ENCODE measurements at regions not wholly inside any gene's neighbourhood (a gene's known extent, or its start where the extent isn't known, plus 50 kb on each side); places are given as distances from the start of the nearest gene placed in this dataset.

DNA sequence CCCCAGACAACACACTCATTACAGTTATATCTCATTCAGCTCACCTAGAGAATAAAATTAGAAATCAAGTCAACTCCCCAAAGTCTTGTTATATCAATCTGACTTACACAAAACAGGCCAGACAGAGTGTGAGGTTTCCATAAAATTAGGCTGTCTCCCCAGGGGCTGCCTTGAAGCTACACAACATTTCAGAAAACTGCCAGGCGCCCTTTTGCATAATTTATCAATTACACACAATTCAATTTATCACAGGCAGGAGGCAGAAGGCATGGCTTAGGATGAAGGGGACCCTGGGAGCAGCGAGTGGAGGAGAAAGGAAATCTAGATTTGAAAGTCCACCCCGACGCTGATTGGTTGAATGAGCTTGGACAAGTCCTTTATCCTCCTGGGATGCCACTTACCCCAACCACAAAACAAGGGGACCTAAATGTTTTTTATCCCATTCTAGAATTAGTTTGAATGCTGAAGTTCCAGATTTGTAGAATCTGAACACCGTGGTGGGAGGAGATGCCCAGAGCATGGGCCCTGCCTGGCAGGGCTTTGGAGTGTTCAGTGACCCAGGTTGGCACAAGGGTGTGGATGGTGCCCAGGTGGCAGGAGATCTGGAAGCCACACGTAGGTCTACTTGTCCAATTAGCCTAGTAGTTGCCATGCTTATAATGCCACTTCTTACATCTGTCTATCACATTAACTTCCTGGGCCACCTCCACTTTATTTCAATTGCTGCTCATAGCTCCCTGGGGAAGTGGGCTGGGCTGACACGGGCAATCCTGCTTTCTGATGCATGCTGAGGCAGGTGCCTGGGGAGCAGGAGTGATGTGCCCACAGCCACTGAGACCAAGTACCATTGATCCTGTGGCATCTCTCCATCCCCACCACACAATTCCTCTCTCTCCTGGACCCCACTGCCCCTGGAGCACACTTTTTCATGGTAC, 119.8 kb upstream of the TLE3 start:
- TF ChIP-seq EP300 (IDR thresholded peaks at IDR 0.05; ENCODE audit: borderline replicate concordance) (no peak), EGR1 (IDR thresholded peaks at IDR 0.05) (no peak), CEBPB (IDR thresholded peaks at IDR 0.05) (no peak), TAF1 (IDR thresholded peaks at IDR 0.05; ENCODE audit: low read depth) (no peak), TCF12 (IDR thresholded peaks at IDR 0.05; ENCODE audit: low read depth) (no peak), CREB1 (IDR thresholded peaks at IDR 0.05; ENCODE audit: low read depth) (no peak), RAD21 (IDR thresholded peaks at IDR 0.05; ENCODE audit: low read depth) (no peak), FOXM1 (IDR thresholded peaks at IDR 0.05; ENCODE audit: borderline replicate concordance, low read depth) (no peak), NFIC (IDR thresholded peaks at IDR 0.05) (no peak), YY1 (IDR thresholded peaks at IDR 0.05; ENCODE audit: low read depth) (no peak)
- TF ChIP-seq, protein P1, sequence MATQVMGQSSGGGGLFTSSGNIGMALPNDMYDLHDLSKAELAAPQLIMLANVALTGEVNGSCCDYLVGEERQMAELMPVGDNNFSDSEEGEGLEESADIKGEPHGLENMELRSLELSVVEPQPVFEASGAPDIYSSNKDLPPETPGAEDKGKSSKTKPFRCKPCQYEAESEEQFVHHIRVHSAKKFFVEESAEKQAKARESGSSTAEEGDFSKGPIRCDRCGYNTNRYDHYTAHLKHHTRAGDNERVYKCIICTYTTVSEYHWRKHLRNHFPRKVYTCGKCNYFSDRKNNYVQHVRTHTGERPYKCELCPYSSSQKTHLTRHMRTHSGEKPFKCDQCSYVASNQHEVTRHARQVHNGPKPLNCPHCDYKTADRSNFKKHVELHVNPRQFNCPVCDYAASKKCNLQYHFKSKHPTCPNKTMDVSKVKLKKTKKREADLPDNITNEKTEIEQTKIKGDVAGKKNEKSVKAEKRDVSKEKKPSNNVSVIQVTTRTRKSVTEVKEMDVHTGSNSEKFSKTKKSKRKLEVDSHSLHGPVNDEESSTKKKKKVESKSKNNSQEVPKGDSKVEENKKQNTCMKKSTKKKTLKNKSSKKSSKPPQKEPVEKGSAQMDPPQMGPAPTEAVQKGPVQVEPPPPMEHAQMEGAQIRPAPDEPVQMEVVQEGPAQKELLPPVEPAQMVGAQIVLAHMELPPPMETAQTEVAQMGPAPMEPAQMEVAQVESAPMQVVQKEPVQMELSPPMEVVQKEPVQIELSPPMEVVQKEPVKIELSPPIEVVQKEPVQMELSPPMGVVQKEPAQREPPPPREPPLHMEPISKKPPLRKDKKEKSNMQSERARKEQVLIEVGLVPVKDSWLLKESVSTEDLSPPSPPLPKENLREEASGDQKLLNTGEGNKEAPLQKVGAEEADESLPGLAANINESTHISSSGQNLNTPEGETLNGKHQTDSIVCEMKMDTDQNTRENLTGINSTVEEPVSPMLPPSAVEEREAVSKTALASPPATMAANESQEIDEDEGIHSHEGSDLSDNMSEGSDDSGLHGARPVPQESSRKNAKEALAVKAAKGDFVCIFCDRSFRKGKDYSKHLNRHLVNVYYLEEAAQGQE (IDR thresholded peaks at IDR 0.05; ENCODE audit: low read depth), result no peak
- TF ChIP-seq, protein P2, sequence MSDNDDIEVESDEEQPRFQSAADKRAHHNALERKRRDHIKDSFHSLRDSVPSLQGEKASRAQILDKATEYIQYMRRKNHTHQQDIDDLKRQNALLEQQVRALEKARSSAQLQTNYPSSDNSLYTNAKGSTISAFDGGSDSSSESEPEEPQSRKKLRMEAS (IDR thresholded peaks at IDR 0.05), result no peak
- TF ChIP-seq, protein P3, sequence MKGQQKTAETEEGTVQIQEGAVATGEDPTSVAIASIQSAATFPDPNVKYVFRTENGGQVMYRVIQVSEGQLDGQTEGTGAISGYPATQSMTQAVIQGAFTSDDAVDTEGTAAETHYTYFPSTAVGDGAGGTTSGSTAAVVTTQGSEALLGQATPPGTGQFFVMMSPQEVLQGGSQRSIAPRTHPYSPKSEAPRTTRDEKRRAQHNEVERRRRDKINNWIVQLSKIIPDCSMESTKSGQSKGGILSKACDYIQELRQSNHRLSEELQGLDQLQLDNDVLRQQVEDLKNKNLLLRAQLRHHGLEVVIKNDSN (IDR thresholded peaks at IDR 0.05), result no peak

Measured in Ishikawa (cell line).